NCI-H345 (cell line): ENCODE measurements at regions not wholly inside any gene's neighbourhood (a gene's known extent, or its start where the extent isn't known, plus 50 kb on each side); places are given as distances from the start of the nearest gene placed in this dataset.

Experiments
- DNase-seq: peaks from one replicate; lab custom pipeline; 2025; lab: John Stamatoyannopoulos, UW

DNA sequence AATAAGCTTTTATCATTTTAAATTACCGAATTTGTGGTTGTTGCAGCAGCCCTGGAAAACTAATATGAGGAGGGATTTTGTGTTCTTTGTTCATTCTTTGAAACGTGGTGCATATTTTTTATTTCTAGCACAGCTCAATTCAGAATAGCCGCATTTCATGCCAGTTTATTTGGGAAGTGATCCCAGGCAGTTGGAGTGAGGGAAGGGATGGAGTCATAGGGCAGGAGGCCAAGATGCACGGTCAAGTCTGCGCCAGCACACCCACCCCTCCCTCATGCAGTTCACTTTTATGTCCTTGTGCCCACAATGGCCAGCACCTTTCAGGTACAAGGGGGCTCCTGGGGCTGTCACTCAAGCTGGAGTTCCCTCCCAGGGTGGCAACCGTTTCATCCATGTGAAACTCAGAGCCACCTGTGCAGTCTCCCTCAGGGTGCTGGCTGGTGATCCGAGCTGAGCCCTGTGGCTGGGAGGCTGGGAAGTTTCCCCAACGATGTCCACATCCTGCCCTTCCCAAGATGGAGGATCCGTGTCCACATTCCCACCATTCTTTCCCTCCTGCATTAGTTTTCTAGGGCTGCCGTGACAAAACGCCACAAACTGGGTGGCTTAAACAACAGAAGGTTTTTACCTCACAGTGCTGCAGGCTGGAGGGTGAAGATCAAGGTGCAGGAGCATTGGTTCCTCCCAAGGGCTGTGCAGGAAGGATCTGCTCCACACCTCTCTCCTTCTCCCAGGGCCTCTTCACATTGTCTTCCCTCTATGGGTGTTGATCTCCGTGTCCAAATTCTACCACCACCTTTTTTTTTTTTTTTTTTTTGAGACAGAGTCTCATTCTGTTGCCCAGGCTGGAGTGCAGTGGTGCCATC, 68.5 kb upstream of the ITGA6 start:
- DNase-seq, result no peak

DNA sequence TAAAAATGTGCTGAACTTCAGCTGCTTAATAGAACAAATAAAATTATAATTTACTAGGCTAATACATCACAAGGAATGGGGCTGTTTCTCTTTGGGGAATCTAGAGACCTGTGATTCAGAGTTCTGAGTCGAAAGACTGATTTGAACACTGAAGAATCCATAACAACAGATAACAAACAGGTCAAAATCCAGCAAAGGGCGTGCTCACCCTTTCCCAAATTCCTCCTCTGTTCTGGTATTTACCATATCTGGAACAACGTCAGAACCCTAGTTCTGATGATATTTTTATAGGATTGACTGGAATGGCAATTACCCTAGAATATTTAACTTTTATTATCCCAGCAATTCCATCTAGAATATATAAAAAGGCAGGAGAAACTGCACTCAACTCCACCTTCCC, 66.0 kb upstream of the ITGA6 start:
- no peak for DNase-seq

- no peak for DNase-seq
These were observed 65.5 kb upstream of the ITGA6 start for GRCh38 chr2:172361840-172362239.

- DNase-seq, result no peak
These were observed 63.1 kb upstream of the ITGA6 start for GRCh38 chr2:172364261-172364660.

GRCh38 chr2:172366596-172367150, 60.7 kb upstream of the ITGA6 start:
- no peak for DNase-seq

DNA sequence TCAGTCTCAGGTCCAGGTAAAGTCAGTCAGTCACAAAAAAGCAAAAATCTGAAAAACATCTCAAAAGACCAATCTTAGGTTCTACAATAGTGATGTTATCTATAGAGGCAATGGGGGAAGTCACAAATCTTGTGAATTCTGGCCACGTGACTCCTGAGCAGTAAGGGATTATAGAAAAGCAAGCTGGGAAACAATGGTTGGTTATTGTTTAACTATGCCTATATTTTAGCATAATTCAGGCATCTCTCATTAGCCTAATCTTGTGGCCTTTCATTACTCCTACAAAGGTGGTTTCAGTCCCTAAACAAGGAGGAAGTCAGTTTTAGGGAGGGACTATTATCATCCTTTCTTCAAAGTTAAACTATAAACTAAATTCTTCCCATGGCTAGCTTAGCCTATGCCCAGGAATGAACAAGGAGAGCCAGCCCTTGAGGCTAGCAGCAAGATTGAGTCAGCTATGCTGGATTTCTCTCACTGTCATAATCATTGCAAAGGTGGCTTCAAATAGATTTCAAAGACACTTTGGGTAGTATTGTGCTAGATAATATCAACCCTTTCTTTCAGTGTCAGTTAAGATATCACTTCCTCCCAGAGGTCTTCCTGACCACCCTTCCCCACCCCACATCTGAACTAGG, 56.4 kb upstream of the ITGA6 start:
- no peak for DNase-seq

DNA sequence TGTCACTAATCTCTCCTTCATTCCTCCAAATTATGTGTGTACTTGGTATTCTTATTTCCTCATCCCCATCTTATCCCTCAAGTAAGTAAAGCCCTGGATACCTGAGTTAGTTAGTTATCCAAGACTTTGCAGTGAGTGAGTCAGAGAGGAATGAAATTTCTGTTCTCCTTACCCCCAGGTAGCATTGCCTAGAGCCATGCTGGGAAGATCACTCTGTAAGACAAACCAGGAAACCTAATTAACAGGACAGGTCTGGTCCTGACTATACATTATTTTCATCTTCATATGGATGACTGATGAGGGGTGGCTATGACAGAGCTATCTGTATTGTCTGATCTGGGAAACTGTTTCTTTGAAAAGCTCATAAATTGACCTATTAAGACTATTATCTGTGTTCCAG, 55.0 kb upstream of the ITGA6 start:
- DNase-seq, result no peak

DNA sequence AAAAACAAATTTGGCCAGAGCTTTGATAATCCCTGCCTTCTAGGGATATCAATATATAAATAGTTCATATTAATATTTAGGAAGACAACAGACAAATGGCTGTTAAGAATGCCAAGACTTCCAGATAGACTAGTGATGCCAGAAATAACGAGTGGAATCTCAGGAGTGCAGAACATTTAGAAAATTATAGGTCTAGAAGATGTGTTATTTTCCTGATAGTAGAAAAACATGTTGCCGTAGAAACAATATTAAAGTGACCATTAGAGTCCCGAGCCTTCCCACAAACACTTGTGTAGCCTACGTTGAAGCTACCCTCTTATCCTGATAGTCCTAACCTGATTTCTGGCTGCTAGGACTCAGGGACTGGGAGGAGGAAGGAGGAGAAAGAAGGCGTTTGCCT, 54.3 kb upstream of the ITGA6 start:
- no peak for DNase-seq

DNA sequence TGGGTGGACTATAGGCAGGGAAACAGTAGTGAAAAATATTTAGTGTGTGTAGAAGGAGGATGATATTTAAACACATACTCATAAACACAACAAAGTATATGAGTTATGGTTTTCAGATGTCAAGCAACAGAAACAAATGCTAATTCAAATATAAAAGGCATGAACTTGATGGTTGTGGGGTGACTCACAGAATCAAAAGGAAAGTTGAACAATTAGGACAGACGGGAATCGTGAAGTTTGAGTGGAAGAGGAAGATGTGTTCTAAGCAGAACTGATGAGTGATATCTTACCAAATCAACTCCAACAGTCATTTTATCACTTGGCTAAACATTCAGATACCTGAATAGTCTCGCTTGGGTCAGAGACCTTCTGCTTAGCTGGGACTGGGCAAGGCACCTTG, 53.6 kb upstream of the ITGA6 start:
- no peak for DNase-seq

- DNase-seq, result no peak
These were observed 52.8 kb upstream of the ITGA6 start for GRCh38 chr2:172374318-172375240.

DNA sequence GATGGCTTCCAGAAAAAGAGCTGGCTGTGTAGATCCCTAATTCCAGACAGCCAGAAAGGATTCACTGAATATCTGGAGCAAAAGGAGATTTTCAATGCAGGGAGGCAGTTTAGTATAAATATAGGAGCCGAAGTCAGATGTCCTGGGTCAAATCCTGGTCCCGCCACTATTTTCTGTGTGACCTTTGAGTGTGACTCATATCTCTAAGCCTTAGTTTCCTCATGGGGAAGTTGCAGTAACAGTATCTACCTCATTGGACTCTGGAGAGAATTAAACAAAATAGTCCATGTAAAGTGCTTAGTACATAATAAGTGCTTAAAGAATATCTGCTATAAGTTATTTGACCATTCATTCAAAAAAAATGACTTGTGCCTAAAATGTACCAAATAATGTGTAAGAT, 52.1 kb upstream of the ITGA6 start:
- no peak for DNase-seq

DNA sequence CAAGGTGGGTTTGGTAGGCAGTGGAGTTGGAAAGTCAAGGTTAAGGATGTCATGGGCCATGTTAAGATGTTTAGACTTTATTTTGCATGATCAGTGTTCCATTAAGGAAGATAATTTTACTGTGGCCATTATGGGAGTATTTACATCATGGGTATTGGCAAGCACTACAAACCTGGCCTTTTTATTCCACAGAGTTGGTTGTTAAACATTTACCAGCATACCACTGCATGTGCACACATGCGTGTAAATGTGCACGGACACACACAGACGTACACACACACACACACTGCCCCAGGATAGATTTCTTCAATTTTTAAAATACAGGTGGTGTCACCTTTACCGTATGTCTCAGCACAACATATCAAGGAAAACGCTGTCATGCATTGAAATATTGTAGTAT, 51.4 kb upstream of the ITGA6 start:
- DNase-seq, result no peak

GRCh38 chr2:172376505-172377125, 50.8 kb upstream of the ITGA6 start:
- DNase-seq, result no peak

GRCh38 chr2:172377408-172377807, 50.0 kb upstream of the ITGA6 start:
- DNase-seq, result no peak
